HCT116 (cell line): ENCODE measurements at regions not wholly inside any gene's neighbourhood (a gene's known extent, or its start where the extent isn't known, plus 50 kb on each side); places are given as distances from the start of the nearest gene placed in this dataset.

Experiments
- ATAC-seq: fragments of 200-7000 bp; cut with Tn5 transposase; 2 replicates; pipeline ENCODE4 v1.9.1; 2020; ENCODE audit warnings: mild to moderate bottlenecking, moderate library complexity
- BruUV-seq: library from RNA; stranded (reverse); fragments of 400-500 nt; replicated peaks from 2 replicates; lab custom pipeline; 2021; lab: Mats Ljungman, UMichigan
- CTCF ChIA-PET: fragments of 300-600 bp; sonication (Branson Sonifier 250); formaldehyde crosslinking; loops from one replicate; lab custom pipeline; 2021; ENCODE audit warnings: antibody characterized with exemption; lab: Charles Lee
- POLR2A ChIA-PET: fragments of 300-600, 350-600 bp; sonication (Branson Sonifier 250); formaldehyde crosslinking; loops from one replicate; lab custom pipeline; 2021; ENCODE audit warnings: antibody characterized with exemption; lab: Charles Lee
- RAD21 ChIA-PET, 2 experiments: fragments of 300-600 bp; sonication (Branson Sonifier 250); formaldehyde crosslinking; loops; one replicate each; lab custom pipeline; 2023; ENCODE audit warnings: low total read pairs in 2 of 2; ENCODE audit not compliant: uncharacterized antibody in 2 of 2, unreplicated experiment in 2 of 2, low non-redundant PET in 1 of 2; lab: Charles Lee
- DNase-seq: peaks from one replicate; pipeline ENCODE4 v3.0.0-alpha.2; 2010; ENCODE audit warnings: low read depth, low spot score
- H2AFZ ChIP-seq: fragments of 200-600 bp; shearing (Covaris generic), sonication (generic); 2 replicates; pipeline ENCODE4 v1.6.1; 2017; ENCODE audit warnings: low read depth, mixed run types, mixed read lengths, antibody characterized with exemption, low read length; ENCODE audit not compliant: poor library complexity, severe bottlenecking
- H3K27ac ChIP-seq: 2 replicates; pipeline ENCODE4 v1.5.1; 2012; ENCODE audit warnings: low read depth, low read length
- H3K27me3 ChIP-seq: fragments of 200-600 bp; sonication (generic); 2 replicates; pipeline ENCODE4 v1.6.1; 2016; ENCODE audit warnings: mixed run types, low read length, mixed read lengths; ENCODE audit not compliant: insufficient read depth
- H3K36me3 ChIP-seq, 2 experiments: fragments of 200-500 bp in 1 of 2; fragments of 200-600 bp in 1 of 2; sonication (Bioruptor generic) in 1 of 2; sonication (generic) in 1 of 2; 2 replicates each; pipeline versions ENCODE4 v1.5.1 to v1.6.1; 2014 to 2016; ENCODE audit warnings: low read length in 2 of 2, inconsistent platforms in 1 of 2, mixed read lengths in 1 of 2, mixed run types in 1 of 2; ENCODE audit not compliant: insufficient read depth in 2 of 2, control insufficient read depth in 1 of 2
- H3K4me1 ChIP-seq, 2 experiments: fragments of 200-600 bp in 1 of 2; sonication (generic) in 1 of 2; 2 replicates each; pipeline versions ENCODE4 v1.5.1 to v1.6.1; 2012 to 2017; ENCODE audit warnings: low read length in 2 of 2, inconsistent platforms in 1 of 2, mild to moderate bottlenecking in 1 of 2, mixed read lengths in 1 of 2, mixed run types in 1 of 2, moderate library complexity in 1 of 2; ENCODE audit not compliant: insufficient read depth in 2 of 2, control insufficient read depth in 1 of 2
- H3K4me2 ChIP-seq: fragments of 200-600 bp; sonication (generic); 2 replicates; pipeline ENCODE4 v1.6.1; 2017; ENCODE audit warnings: mixed run types, low read length, mixed read lengths
- H3K4me3 ChIP-seq, 2 experiments: fragments of 200-600 bp in 1 of 2; sonication (generic) in 1 of 2; replicated peaks in 1 of 2; 2 replicates each; pipeline ENCODE4 v1.5.1; 2011 to 2016; ENCODE audit warnings: low read length in 2 of 2, control low read depth in 1 of 2, low read depth in 1 of 2, mild to moderate bottlenecking in 1 of 2, mixed read lengths in 1 of 2, mixed run types in 1 of 2
- H3K79me2 ChIP-seq: fragments of 200-600 bp; sonication (generic); 2 replicates; pipeline ENCODE4 v1.6.1; 2017; ENCODE audit warnings: mild to moderate bottlenecking, mixed run types, low read length, moderate library complexity, mixed read lengths; ENCODE audit not compliant: insufficient read depth
- H3K9ac ChIP-seq: fragments of 200-600 bp; sonication (generic); 2 replicates; pipeline ENCODE4 v1.6.1; 2016; ENCODE audit warnings: low read length, mixed read lengths
- H3K9me2 ChIP-seq: fragments of 200-600 bp; sonication (generic), shearing (Covaris generic); 2 replicates; pipeline ENCODE4 v1.6.1; 2017; ENCODE audit warnings: mixed run types, mild to moderate bottlenecking, moderate library complexity; ENCODE audit not compliant: insufficient read depth
- H3K9me3 ChIP-seq, 2 experiments: fragments of 200-500 bp in 1 of 2; fragments of 200-600 bp in 1 of 2; sonication (Bioruptor generic) in 1 of 2; sonication (generic) in 1 of 2; 2 replicates each; pipeline ENCODE4 v1.6.1; 2014 to 2017; ENCODE audit warnings: low read length in 2 of 2, mixed read lengths in 2 of 2, inconsistent platforms in 1 of 2, low read depth in 1 of 2, mild to moderate bottlenecking in 1 of 2, mixed run types in 1 of 2, moderate library complexity in 1 of 2; ENCODE audit not compliant: control insufficient read depth in 1 of 2, insufficient read depth in 1 of 2
- H4K20me1 ChIP-seq: fragments of 200-600 bp; sonication (generic), shearing (Covaris generic); 2 replicates; pipeline ENCODE4 v1.6.1; 2017; ENCODE audit warnings: mixed run types, mild to moderate bottlenecking, moderate library complexity; ENCODE audit not compliant: insufficient read depth
- CBX3 ChIP-seq: IDR thresholded peaks from 2 replicates; pipeline ENCODE4 v1.6.1; 2012; ENCODE audit warnings: low read depth
- FOSL1 ChIP-seq: IDR thresholded peaks from 2 replicates; pipeline ENCODE4 v1.6.1; 2012; ENCODE audit warnings: low read depth
- POLR2AphosphoS5 ChIP-seq: IDR thresholded peaks from 2 replicates; pipeline ENCODE4 v1.6.1; 2011; ENCODE audit warnings: mild to moderate bottlenecking, low read depth, low read length, moderate library complexity
- RAD21 ChIP-seq: IDR thresholded peaks from 2 replicates; pipeline ENCODE4 v1.6.1; 2012; ENCODE audit warnings: low read depth, mild to moderate bottlenecking
- SIN3A ChIP-seq: IDR thresholded peaks from 2 replicates; pipeline ENCODE4 v1.6.1; 2012; ENCODE audit warnings: low read depth
- SP1 ChIP-seq: IDR thresholded peaks from 2 replicates; pipeline ENCODE4 v1.6.1; 2012; ENCODE audit warnings: low read depth
- YY1 ChIP-seq: IDR thresholded peaks from 2 replicates; pipeline ENCODE4 v1.6.1; 2011; ENCODE audit warnings: low read length, low read depth, moderate library complexity, mild to moderate bottlenecking; ENCODE audit not compliant: insufficient replicate concordance; ENCODE audit errors: extremely low read depth
- ZFX ChIP-seq: fragments of 450-650 bp; IDR thresholded peaks from 2 replicates; pipeline ENCODE4 v1.6.1; 2017
- intact Hi-C: fragments of 100-400 bp; cut with micrococcal nuclease; formaldehyde crosslinking; loops from 2 replicates; pipeline ENCODE4 v1.10.0; 2022
- TF ChIP-seq, protein P1 (sequence below): IDR thresholded peaks from 2 replicates; pipeline ENCODE4 v1.6.1; 2012
- TF ChIP-seq, protein P2 (sequence below): IDR thresholded peaks from 2 replicates; pipeline ENCODE4 v1.6.1; 2012
- TF ChIP-seq, protein P3 (sequence below): IDR thresholded peaks from 2 replicates; pipeline ENCODE4 v1.6.1; 2011; ENCODE audit warnings: mild to moderate bottlenecking, low read length, moderate library complexity; ENCODE audit not compliant: insufficient replicate concordance; ENCODE audit errors: extremely low read depth
- TF ChIP-seq, protein P4 (sequence below), 3 experiments: fragments of 200-600 bp in 1 of 3; sonication (generic) in 1 of 3; IDR thresholded peaks in 2 of 3; conservative IDR thresholded peaks in 1 of 3; 2 replicates each; pipeline ENCODE4 v1.5.1; 2012 to 2017; ENCODE audit warnings: low read depth in 2 of 3, low read length in 2 of 3, antibody characterized with exemption in 1 of 3, borderline replicate concordance in 1 of 3, control low read depth in 1 of 3, mild to moderate bottlenecking in 1 of 3, mixed read lengths in 1 of 3, mixed run types in 1 of 3, moderate library complexity in 1 of 3; ENCODE audit not compliant: insufficient read depth in 1 of 3

DNA sequence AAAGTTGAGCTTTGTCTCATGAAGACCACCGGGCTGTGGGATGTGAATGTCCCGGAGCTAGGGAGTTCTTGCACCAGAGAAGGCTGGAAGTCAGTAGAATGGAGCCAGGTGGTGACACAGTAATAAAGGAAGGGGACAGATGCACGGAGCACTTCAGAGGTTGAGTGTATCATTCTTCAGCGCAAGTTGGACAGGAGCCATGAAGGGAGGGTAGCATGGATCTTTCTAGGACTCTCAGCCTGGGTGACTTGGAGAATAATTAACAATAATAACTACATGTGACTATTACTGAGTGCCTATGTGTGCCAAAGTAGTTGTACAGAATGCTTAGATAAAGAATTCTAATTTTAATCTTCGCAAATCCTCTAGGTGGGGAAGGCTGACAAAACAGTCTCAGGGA is 258.7 kb upstream of the AJAP1 start:
- Histone ChIP-seq H4K20me1 (no peaks in the 10 kb centered on the region), H3K9ac (no peak overlapping the region), H3K4me3 (no peak overlapping the region), H3K27ac (no peak overlapping the region), H3K9me2 (no peaks in the 10 kb centered on the region), H3K27me3 (no peaks in the 10 kb centered on the region), H3K36me3 (no peaks in the 10 kb centered on the region), H3K4me1 (no peaks in the 10 kb centered on the region), H3K4me2 (no peak overlapping the region), H2AFZ (no peak overlapping the region), H3K9me3 (no peaks in the 10 kb centered on the region), H3K79me2 (no peaks in the 10 kb centered on the region)
- ChIA-PET RAD21 (no interaction called here), CTCF (no interaction called here), POLR2A (no interaction called here)
- intact Hi-C loops, result no loop called here
- no TSS peak for BruUV-seq
- no peak for DNase-seq
- no peak for TF ChIP-seq YY1
- TF ChIP-seq, protein P1, sequence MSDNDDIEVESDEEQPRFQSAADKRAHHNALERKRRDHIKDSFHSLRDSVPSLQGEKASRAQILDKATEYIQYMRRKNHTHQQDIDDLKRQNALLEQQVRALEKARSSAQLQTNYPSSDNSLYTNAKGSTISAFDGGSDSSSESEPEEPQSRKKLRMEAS, result no peak
- ATAC-seq, result no peak

DNA sequence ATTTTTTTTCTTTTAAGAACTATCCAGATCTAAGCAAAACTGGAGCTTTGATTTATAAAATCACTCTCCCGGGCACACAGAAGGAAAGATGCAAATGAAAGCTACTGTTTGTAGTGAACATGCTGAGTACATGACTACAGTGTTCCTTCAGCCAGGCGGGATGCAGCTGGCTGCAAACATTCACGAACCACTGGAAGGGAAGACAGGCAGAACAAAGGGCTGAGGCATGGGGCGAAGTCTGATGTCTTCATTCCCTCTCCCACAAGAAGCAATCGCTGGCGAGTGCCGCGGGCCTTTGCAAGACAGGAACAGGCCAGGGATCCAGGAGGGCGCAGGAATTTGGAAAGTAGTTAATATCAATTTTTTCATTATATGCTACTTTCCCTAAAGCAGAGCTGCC is 257.9 kb upstream of the AJAP1 start:
- RAD21 ChIA-PET, result no interaction called here
- CTCF ChIA-PET, result no interaction called here
- DNase-seq (no peak), ATAC-seq (no peak)
- Histone ChIP-seq H3K27me3 (no peaks in the 10 kb centered on the region), H3K9me2 (no peaks in the 10 kb centered on the region), H3K79me2 (no peaks in the 10 kb centered on the region), H3K4me1 (no peaks in the 10 kb centered on the region), H2AFZ (no peak overlapping the region), H3K9me3 (no peaks in the 10 kb centered on the region), H3K9ac (no peak overlapping the region), H3K4me3 (no peak overlapping the region), H3K36me3 (no peaks in the 10 kb centered on the region), H3K27ac (no peak overlapping the region), H4K20me1 (no peaks in the 10 kb centered on the region), H3K4me2 (no peak overlapping the region)
- TF ChIP-seq, protein P2, sequence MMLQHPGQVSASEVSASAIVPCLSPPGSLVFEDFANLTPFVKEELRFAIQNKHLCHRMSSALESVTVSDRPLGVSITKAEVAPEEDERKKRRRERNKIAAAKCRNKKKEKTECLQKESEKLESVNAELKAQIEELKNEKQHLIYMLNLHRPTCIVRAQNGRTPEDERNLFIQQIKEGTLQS, result no peak
- TF ChIP-seq, protein P3, sequence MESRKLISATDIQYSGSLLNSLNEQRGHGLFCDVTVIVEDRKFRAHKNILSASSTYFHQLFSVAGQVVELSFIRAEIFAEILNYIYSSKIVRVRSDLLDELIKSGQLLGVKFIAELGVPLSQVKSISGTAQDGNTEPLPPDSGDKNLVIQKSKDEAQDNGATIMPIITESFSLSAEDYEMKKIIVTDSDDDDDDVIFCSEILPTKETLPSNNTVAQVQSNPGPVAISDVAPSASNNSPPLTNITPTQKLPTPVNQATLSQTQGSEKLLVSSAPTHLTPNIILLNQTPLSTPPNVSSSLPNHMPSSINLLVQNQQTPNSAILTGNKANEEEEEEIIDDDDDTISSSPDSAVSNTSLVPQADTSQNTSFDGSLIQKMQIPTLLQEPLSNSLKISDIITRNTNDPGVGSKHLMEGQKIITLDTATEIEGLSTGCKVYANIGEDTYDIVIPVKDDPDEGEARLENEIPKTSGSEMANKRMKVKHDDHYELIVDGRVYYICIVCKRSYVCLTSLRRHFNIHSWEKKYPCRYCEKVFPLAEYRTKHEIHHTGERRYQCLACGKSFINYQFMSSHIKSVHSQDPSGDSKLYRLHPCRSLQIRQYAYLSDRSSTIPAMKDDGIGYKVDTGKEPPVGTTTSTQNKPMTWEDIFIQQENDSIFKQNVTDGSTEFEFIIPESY, result no peak
- TF ChIP-seq SIN3A, result no peak
- no peak for TF ChIP-seq RAD21
- TF ChIP-seq CBX3, result no peak
- TF ChIP-seq YY1, result no peak
- TF ChIP-seq ZFX, result no peak
- no peak for TF ChIP-seq POLR2AphosphoS5
- TF ChIP-seq, protein P4, sequence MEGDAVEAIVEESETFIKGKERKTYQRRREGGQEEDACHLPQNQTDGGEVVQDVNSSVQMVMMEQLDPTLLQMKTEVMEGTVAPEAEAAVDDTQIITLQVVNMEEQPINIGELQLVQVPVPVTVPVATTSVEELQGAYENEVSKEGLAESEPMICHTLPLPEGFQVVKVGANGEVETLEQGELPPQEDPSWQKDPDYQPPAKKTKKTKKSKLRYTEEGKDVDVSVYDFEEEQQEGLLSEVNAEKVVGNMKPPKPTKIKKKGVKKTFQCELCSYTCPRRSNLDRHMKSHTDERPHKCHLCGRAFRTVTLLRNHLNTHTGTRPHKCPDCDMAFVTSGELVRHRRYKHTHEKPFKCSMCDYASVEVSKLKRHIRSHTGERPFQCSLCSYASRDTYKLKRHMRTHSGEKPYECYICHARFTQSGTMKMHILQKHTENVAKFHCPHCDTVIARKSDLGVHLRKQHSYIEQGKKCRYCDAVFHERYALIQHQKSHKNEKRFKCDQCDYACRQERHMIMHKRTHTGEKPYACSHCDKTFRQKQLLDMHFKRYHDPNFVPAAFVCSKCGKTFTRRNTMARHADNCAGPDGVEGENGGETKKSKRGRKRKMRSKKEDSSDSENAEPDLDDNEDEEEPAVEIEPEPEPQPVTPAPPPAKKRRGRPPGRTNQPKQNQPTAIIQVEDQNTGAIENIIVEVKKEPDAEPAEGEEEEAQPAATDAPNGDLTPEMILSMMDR (IDR thresholded peaks at IDR 0.05 in 2 of 3, conservative IDR thresholded peaks at IDR 0.05 in 1 of 3; ENCODE audit: borderline replicate concordance in 1 of 3, insufficient read depth in 1 of 3, low read depth in 2 of 3, low read length in 2 of 3), result no peak
- TF ChIP-seq SP1, result no peak
- TF ChIP-seq FOSL1, result no peak
- no TSS peak for BruUV-seq
- intact Hi-C loops, result no loop called here
- POLR2A ChIA-PET, result no interaction called here
